WERI-Rb-1 (cell line): ENCODE measurements at regions not wholly inside any gene's neighbourhood (a gene's known extent, or its start where the extent isn't known, plus 50 kb on each side); places are given as distances from the start of the nearest gene placed in this dataset.
"Not testable (repeated sequence)": the region's sequence is repeated elsewhere in the genome, so short reads cannot be mapped to it uniquely, and the experiment has no call there.

Experiments used
- DNase-seq: peaks from one replicate; pipeline ENCODE4 v3.0.0-alpha.2; 2020
- H3K27ac ChIP-seq: fragments of 250-450 bp; sonication (Bioruptor Pico); 2 replicates; pipeline ENCODE4 v1.5.1; 2020; ENCODE audit warnings: mild to moderate bottlenecking, moderate library complexity
- H3K27me3 ChIP-seq: fragments of 250-450 bp; sonication (Bioruptor Pico); 2 replicates; pipeline ENCODE4 v1.5.1; 2021; ENCODE audit warnings: mild to moderate bottlenecking, low read depth, moderate library complexity; ENCODE audit not compliant: insufficient read depth, severe bottlenecking
- H3K36me3 ChIP-seq: fragments of 250-450 bp; sonication (Bioruptor Pico); 2 replicates; pipeline ENCODE4 v1.5.1; 2020; ENCODE audit warnings: mild to moderate bottlenecking, moderate library complexity
- H3K4me3 ChIP-seq: 2 replicates; pipeline ENCODE4 v1.5.1; 2011; ENCODE audit warnings: low read depth, mild to moderate bottlenecking, control low read depth, low read length
- H3K9me3 ChIP-seq: fragments of 250-450 bp; sonication (Bioruptor Pico); 2 replicates; pipeline ENCODE4 v1.5.1; 2021; ENCODE audit warnings: mild to moderate bottlenecking, moderate library complexity; ENCODE audit not compliant: severe bottlenecking
- TF ChIP-seq, protein P1 (sequence below): IDR thresholded peaks from 2 replicates; pipeline ENCODE4 v1.5.1; 2011; ENCODE audit warnings: low read depth, mild to moderate bottlenecking, control low read depth, inconsistent platforms, low read length

DNA sequence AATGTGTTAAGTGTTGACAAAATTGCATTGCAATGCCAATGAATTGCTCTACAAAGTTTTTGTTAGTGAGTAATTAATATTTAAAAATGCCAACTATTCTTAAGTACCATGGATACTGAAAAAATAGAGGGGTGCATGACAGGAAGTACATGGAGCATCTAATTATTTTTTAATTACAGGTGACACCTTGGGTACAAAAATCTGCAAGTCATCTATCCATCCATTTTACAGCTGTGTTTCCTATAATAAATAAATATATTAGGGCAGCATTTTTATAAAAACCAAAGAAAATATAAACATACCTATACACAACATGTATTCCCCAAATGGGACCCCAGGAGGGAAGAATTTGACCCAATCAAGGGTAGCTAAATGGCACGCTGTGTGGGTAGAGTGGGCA, 304.6 kb downstream of the XPNPEP1 start:
- DNase-seq: no peak
- H3K4me3 ChIP-seq: no peak overlapping the region
- no peak overlapping the region for H3K27ac ChIP-seq

DNA sequence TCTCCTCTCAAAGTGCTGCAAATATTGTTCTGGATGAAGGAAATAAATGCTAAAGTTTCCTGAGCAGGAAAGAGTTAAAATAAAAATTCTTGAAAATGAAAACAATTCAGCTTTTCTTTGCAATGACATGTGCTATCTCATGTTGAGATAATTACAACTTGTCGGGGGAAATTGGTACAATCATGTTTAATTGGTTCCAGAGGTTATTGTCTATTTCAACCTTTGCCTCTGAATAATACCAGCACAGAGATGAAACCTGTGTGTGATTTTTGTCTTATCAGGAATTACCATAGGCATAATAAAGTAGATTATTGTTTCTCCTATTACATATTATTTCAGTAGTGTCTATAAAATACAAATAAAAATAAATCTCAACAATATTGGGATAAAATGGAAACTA, 305.0 kb downstream of the XPNPEP1 start:
- Histone ChIP-seq H3K36me3 (no peaks in the 10 kb centered on the region), H3K27me3 (no peaks in the 10 kb centered on the region)
- TF ChIP-seq, protein P1, sequence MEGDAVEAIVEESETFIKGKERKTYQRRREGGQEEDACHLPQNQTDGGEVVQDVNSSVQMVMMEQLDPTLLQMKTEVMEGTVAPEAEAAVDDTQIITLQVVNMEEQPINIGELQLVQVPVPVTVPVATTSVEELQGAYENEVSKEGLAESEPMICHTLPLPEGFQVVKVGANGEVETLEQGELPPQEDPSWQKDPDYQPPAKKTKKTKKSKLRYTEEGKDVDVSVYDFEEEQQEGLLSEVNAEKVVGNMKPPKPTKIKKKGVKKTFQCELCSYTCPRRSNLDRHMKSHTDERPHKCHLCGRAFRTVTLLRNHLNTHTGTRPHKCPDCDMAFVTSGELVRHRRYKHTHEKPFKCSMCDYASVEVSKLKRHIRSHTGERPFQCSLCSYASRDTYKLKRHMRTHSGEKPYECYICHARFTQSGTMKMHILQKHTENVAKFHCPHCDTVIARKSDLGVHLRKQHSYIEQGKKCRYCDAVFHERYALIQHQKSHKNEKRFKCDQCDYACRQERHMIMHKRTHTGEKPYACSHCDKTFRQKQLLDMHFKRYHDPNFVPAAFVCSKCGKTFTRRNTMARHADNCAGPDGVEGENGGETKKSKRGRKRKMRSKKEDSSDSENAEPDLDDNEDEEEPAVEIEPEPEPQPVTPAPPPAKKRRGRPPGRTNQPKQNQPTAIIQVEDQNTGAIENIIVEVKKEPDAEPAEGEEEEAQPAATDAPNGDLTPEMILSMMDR: no peak

More for the DNA sequence above, 304.6 kb downstream of the XPNPEP1 start:
- Histone ChIP-seq H3K36me3 (no peaks in the 10 kb centered on the region), H3K27me3 (no peaks in the 10 kb centered on the region), H3K9me3 (no peaks in the 10 kb centered on the region)
- TF ChIP-seq, protein P1: no peak

DNA sequence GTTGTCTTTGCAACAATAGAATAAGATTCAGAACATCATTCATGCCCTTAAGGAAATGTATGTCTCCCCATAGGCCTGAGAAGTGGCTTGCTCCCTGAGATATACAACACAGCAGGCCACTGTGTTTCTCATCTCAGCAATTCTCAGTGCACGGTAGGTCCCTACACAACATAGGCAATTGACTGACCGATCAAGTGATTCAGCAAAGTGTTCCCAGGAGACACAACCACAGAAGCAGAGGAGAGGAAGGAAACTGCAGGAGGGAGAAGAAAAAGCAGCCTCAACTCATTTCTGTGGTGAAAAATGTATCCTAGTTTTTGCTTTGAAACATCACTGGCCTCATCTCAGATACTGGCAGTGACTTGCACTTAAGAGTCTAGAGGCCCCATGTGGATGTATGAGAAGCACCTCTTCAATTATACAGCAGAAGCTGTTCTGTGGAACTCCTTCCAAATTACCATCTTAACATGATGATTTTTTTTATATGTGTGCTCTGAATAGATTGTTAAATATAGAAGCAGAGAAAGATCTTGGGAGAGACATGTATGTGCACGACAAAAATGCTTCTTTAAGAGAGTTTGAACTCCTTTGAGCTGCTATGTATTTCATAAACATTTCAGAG, 306.8 kb downstream of the XPNPEP1 start:
- Histone ChIP-seq H3K36me3 (no peaks in the 10 kb centered on the region), H3K27ac (no peak overlapping the region), H3K9me3 (no peaks in the 10 kb centered on the region), H3K4me3 (no peak overlapping the region), H3K27me3 (no peaks in the 10 kb centered on the region)
- TF ChIP-seq, protein P1: no peak
- DNase-seq: no peak

More for the DNA sequence above, 305.0 kb downstream of the XPNPEP1 start:
- H3K4me3 ChIP-seq: no peak overlapping the region
- H3K27ac ChIP-seq: no peak overlapping the region
- no peak for DNase-seq
- no peaks in the 10 kb centered on the region for H3K9me3 ChIP-seq

DNA sequence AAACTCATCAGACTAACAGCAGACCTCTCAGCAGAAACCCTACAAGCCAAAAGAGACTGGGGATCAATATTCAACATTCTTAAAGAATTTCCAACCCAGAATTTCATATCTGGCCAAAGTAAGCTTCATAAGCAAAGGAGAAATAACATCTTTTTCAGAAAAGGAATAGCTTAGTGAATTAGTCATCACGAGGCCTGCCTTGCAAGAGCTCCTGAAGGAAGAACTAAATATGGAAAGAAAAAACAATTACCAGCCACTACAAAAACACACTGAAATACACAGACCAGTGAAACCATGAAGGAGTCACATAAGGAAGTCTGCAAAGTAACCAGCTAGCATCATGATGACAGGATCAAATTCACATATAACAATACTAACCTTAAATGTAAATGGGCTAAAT, 328.0 kb downstream of the XPNPEP1 start:
- H3K27ac ChIP-seq, H3K4me3 ChIP-seq, H3K36me3 ChIP-seq, H3K9me3 ChIP-seq, DNase-seq, H3K27me3 ChIP-seq: not testable (repeated sequence)

DNA sequence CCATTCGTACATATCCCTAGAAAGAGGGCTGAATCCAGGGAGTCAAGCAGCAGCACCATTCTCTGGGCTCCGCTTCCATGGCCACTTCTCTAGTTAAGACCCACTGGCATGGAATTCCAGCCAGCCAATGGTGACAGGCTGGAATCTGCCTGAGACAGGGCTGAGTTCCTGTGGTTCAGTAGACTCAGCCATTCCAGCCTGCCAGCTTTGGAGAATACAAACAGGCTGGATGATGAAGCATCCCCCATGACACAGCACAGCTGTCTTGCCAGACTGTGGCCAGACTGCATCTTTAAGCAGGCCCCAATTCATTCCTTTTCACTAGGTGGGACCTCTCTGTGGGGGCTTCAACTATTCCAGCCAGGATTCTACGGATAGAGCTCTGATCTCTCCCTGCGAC, 329.6 kb downstream of the XPNPEP1 start:
- TF ChIP-seq, protein P1: no peak
- Histone ChIP-seq H3K36me3 (no peaks in the 10 kb centered on the region), H3K9me3 (no peaks in the 10 kb centered on the region), H3K27ac (no peak overlapping the region), H3K4me3 (no peak overlapping the region), H3K27me3 (no peaks in the 10 kb centered on the region)
- DNase-seq: no peak

DNA sequence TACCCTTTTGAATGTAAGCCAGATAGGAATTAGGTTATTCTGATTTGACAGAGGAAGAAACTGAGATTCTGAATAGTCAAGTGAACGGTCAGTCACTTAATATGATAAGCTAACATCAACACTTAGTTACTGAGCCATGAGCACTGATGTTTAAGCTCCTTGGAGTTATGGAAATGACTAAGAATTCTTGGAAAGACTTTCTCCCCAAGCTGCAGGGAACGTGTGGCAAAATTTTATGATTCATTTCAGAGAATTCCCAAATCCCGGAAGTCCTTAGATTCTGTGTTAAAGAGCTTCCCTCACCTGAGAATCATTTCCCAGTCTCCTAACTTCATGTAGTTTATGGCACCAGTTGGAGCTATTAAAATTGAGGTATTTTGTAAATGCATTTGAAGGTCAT, 330.9 kb downstream of the XPNPEP1 start:
- TF ChIP-seq, protein P1: no peak
- H3K27me3 ChIP-seq: no peaks in the 10 kb centered on the region
- DNase-seq: no peak
- H3K27ac ChIP-seq: no peak overlapping the region
- no peak overlapping the region for H3K4me3 ChIP-seq
- H3K36me3 ChIP-seq: no peaks in the 10 kb centered on the region
- no peaks in the 10 kb centered on the region for H3K9me3 ChIP-seq
